ENCODE measurements at regions not wholly inside any gene's neighbourhood (a gene's known extent, or its start where the extent isn't known, plus 50 kb on each side); places are given as distances from the start of the nearest gene placed in this dataset.
"Not testable (repeated sequence)": the region's sequence is repeated elsewhere in the genome, so short reads cannot be mapped to it uniquely, and the experiment has no call there.

DNA sequence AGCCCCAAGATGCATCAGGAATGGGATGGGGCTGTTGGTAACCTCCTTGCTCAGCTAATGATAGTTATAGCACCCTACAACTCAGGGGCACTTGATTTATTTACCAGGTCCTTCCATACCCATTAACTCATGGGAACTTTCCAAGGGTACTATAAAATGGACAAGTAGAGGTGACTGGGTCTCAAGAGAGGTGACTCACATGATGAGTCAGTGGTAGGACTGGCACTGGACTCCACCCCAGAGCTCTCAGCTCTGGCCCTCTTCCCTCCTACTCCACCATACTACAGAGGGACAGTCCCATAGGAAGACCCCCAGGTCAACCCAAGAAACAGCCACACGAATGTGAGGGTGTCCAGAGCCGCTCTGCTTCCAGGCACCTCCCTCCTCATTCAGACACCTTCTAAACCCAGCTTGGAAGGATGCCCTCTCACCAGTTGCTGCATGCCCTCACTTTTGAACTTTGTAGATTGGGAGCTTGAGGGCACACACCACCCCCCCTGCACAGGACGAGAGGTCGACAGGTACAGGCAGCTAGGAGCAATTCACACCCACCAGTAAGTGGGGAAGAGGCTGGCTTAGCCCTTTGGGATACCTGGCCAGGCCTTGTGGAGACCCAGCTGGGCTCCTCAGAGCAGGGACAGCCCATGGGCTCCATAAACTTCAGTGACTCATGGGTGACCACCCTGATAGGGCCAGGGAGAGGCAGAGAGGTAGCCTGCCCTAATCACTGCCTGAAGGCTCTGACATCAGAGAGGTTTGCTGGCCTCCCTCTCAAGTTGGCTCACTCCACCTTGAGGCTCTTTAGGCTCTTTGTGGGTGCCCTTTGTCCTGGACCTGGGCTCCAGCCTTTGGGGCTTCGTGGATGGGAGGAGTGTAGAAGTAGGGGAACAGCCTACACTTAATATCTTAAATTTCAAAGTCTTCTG is 81.6 kb upstream of the MLN start:
- H3K36me3 ChIP-seq (replicated peaks; ENCODE audit: control insufficient read depth, insufficient read depth, low read length): no peaks in the 10 kb centered on the region
- no peak overlapping the region for H3K4me3 ChIP-seq (ENCODE audit: insufficient read depth, low read depth, low read length)
- H3K27me3 ChIP-seq (ENCODE audit: control insufficient read depth, insufficient read depth, low read length): no peaks in the 10 kb centered on the region
- DNase-seq: no peak

DNA sequence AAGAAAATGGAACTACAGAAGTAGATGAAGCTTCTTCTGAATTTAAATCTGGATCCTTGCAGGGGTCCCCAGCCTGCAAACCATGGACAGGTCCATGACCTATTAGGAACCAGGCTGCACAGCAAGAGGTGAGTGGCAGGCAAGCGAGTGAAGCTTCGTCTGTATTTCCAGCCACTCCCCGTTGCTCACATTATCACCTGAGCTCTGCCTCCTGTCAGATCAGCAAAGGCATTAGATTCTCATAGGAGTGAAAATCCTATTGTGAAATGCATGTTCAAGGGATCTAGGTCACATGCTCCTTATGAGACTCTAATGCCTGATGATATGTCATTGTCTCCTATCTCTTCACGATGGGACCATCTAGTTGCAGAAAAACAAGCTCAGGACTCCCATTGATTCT is 79.8 kb upstream of the MLN start:
- H3K4me3 ChIP-seq (ENCODE audit: insufficient read depth, low read depth, low read length); DNase-seq; H3K27me3 ChIP-seq (ENCODE audit: control insufficient read depth, insufficient read depth, low read length); H3K36me3 ChIP-seq (replicated peaks; ENCODE audit: control insufficient read depth, insufficient read depth, low read length): not testable (repeated sequence)

DNA sequence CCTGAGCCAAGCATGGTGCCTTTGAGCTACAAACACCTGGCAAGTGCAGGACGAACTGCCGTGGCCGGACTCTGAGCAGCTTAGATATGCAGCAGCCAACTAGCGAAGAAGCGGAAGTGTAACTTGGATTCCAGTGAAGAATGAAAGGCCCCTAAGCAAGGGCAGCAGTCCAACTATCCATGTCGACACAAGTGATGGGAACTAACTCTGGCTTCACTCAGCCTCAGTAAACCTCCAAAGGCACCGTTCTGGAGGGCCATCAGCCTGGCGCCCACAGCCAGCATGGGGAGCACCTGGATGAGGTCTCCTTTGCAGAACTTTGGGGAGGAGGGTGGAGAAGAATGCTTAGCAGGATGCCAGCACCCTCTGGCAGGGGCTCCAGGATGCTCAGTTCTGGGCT is 78.4 kb upstream of the MLN start:
- Histone ChIP-seq H3K36me3 (replicated peaks; ENCODE audit: control insufficient read depth, insufficient read depth, low read length) (no peaks in the 10 kb centered on the region), H3K4me3 (ENCODE audit: insufficient read depth, low read depth, low read length) (no peak overlapping the region)
- no peak for DNase-seq

GRCh38 chr6:33880766-33881165 is 77.0 kb upstream of the MLN start:
- no peak for DNase-seq
- no peak overlapping the region for H3K4me3 ChIP-seq (ENCODE audit: insufficient read depth, low read depth, low read length)
- no peaks in the 10 kb centered on the region for H3K36me3 ChIP-seq (replicated peaks; ENCODE audit: control insufficient read depth, insufficient read depth, low read length)
- no peaks in the 10 kb centered on the region for H3K27me3 ChIP-seq (ENCODE audit: control insufficient read depth, insufficient read depth, low read length)

More for the DNA sequence above, 78.4 kb upstream of the MLN start:
- no peaks in the 10 kb centered on the region for H3K27me3 ChIP-seq (ENCODE audit: control insufficient read depth, insufficient read depth, low read length)

- no peaks in the 10 kb centered on the region for H3K27me3 ChIP-seq (ENCODE audit: control insufficient read depth, insufficient read depth, low read length)
- H3K36me3 ChIP-seq (replicated peaks; ENCODE audit: control insufficient read depth, insufficient read depth, low read length): no peaks in the 10 kb centered on the region
- no peak overlapping the region for H3K4me3 ChIP-seq (ENCODE audit: insufficient read depth, low read depth, low read length)
- DNase-seq: peak; percentile 79
Observed at GRCh38 chr6:33880104-33880678, 76.4 kb upstream of the MLN start.

- DNase-seq: no peak
- Histone ChIP-seq H3K27me3 (ENCODE audit: control insufficient read depth, insufficient read depth, low read length) (no peaks in the 10 kb centered on the region), H3K4me3 (ENCODE audit: insufficient read depth, low read depth, low read length) (no peak overlapping the region), H3K36me3 (replicated peaks; ENCODE audit: control insufficient read depth, insufficient read depth, low read length) (no peaks in the 10 kb centered on the region)
Observed at GRCh38 chr6:33878562-33878961, 74.8 kb upstream of the MLN start.

DNA sequence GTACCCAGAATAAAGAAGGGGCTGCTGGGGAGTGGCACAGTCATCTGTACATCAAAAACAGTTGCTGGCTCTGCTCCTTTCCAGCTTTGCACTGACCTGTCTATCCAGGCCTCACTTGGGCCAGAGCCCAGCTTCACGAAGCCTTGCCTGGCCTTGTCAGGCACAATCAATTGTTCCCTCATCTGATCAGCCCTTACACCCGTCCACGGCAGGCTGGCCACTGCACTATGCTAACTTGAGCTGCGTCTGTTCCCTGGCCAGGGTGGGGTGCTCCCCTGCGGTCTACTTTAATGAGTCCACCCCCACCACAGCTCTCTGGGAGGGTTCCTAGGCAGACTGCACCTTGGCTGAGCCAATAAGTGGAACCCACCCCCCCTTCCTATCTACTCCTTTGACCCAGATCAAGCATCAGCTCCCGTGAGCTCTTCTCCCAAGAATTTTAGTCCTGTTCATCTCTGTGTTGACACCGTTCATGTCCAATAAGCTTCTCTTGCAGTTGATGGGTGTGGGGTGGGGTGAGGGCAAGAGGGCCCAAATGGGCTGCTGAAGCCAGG is 74.3 kb upstream of the MLN start:
- H3K36me3 ChIP-seq (replicated peaks; ENCODE audit: control insufficient read depth, insufficient read depth, low read length): no peaks in the 10 kb centered on the region

GRCh38 chr6:33875696-33876095 is 71.9 kb upstream of the MLN start:
- no peaks in the 10 kb centered on the region for H3K27me3 ChIP-seq (ENCODE audit: control insufficient read depth, insufficient read depth, low read length)
- no peaks in the 10 kb centered on the region for H3K36me3 ChIP-seq (replicated peaks; ENCODE audit: control insufficient read depth, insufficient read depth, low read length)
- no peak for DNase-seq
- no peak overlapping the region for H3K4me3 ChIP-seq (ENCODE audit: insufficient read depth, low read depth, low read length)

More for the DNA sequence above, 74.3 kb upstream of the MLN start:
- Histone ChIP-seq H3K27me3 (ENCODE audit: control insufficient read depth, insufficient read depth, low read length) (no peaks in the 10 kb centered on the region), H3K4me3 (ENCODE audit: insufficient read depth, low read depth, low read length) (no peak overlapping the region)
- DNase-seq: peak; percentile 36

DNA sequence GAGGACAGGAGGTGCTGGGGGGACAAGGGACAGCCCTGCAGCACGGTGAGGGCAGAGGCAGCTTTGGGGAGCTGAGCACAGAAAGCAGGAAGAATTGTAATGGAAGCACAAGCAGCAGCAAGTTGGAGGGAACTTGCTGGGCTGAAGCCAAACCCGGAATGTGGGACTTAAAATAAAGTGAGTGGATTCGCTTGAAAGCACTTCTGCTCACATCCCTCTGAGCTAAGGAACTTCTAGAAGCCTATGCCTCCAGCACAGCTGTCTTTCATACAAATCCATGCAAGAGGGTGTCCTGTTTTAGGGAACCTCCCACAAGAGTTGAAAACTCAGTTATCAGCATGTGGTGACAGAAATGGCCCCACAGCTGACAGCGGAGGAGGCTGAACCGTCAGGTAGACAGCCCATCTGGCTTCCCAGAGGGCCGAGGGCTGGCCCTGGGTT is 71.4 kb upstream of the MLN start:
- H3K36me3 ChIP-seq (replicated peaks; ENCODE audit: control insufficient read depth, insufficient read depth, low read length): no peaks in the 10 kb centered on the region
- H3K27me3 ChIP-seq (ENCODE audit: control insufficient read depth, insufficient read depth, low read length): no peaks in the 10 kb centered on the region
- DNase-seq: no peak
- H3K4me3 ChIP-seq (ENCODE audit: insufficient read depth, low read depth, low read length): no peak overlapping the region

- no peak overlapping the region for H3K4me3 ChIP-seq (ENCODE audit: insufficient read depth, low read depth, low read length)
- no peaks in the 10 kb centered on the region for H3K36me3 ChIP-seq (replicated peaks; ENCODE audit: control insufficient read depth, insufficient read depth, low read length)
- DNase-seq: no peak
- no peaks in the 10 kb centered on the region for H3K27me3 ChIP-seq (ENCODE audit: control insufficient read depth, insufficient read depth, low read length)
Observed at GRCh38 chr6:33874136-33874760, 70.4 kb upstream of the MLN start.

- no peak overlapping the region for H3K4me3 ChIP-seq (ENCODE audit: insufficient read depth, low read depth, low read length)
- no peaks in the 10 kb centered on the region for H3K27me3 ChIP-seq (ENCODE audit: control insufficient read depth, insufficient read depth, low read length)
- no peak for DNase-seq
- H3K36me3 ChIP-seq (replicated peaks; ENCODE audit: control insufficient read depth, insufficient read depth, low read length): no peaks in the 10 kb centered on the region
Observed at GRCh38 chr6:33872761-33873160, 69.0 kb upstream of the MLN start.

GRCh38 chr6:33869826-33870423 is 66.1 kb upstream of the MLN start:
- peak; percentile 81 for DNase-seq
- H3K36me3 ChIP-seq (replicated peaks; ENCODE audit: control insufficient read depth, insufficient read depth, low read length): no peaks in the 10 kb centered on the region
- no peaks in the 10 kb centered on the region for H3K27me3 ChIP-seq (ENCODE audit: control insufficient read depth, insufficient read depth, low read length)
- no peak overlapping the region for H3K4me3 ChIP-seq (ENCODE audit: insufficient read depth, low read depth, low read length)

GRCh38 chr6:33869121-33869520 is 65.3 kb upstream of the MLN start:
- Histone ChIP-seq H3K4me3 (ENCODE audit: insufficient read depth, low read depth, low read length) (no peak overlapping the region), H3K36me3 (replicated peaks; ENCODE audit: control insufficient read depth, insufficient read depth, low read length) (no peaks in the 10 kb centered on the region), H3K27me3 (ENCODE audit: control insufficient read depth, insufficient read depth, low read length) (no peaks in the 10 kb centered on the region)
- DNase-seq: peak; percentile 32

DNA sequence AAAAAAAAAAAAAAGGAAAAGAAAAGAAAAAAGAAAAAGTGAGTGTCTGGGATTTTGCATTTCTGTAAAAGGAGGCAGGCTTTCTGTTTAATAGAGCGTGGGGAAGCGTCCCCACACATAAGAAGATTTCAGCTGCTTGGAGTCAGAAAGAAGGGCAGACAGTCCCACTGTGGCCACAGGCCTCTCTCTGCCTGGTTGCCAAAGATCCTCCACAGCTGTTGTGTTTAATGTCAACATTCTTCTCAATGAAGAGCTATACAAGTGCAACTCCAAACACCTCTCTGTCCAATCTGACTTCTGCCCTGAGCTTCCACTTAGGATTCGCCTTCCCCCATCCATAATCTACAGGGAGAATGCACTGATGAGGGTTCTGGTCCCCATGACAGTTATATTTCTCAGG is 64.3 kb upstream of the MLN start:
- DNase-seq: no peak

More for the DNA sequence above, 64.3 kb upstream of the MLN start:
- Histone ChIP-seq H3K27me3 (ENCODE audit: control insufficient read depth, insufficient read depth, low read length) (no peaks in the 10 kb centered on the region), H3K36me3 (replicated peaks; ENCODE audit: control insufficient read depth, insufficient read depth, low read length) (no peaks in the 10 kb centered on the region), H3K4me3 (ENCODE audit: insufficient read depth, low read depth, low read length) (no peak overlapping the region)

Data from H7 (cell line).